ENCODE measurements at regions not wholly inside any gene's neighbourhood (a gene's known extent, or its start where the extent isn't known, plus 50 kb on each side); places are given as distances from the start of the nearest gene placed in this dataset.

DNA sequence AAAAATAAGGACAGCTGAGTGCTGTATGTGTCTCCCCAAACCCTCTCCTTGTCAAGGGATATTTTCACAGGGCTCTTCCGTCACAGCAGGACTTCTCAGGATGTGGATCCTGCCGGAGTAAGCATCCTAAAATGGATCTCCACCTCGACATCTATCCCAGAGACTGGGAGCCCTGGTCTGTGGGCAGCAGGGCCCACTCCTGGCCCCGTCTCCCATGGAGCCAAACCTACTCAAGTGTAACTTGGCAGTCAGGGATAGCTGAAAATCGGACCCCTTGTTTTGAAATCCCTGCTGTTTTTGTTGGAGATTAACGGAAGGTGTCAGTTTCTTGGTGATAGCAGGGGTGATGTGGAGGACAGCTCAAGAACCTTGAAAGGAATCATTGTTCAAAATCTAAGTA lies 109.0 kb upstream of the TWIST2 start:
- no peak for TF ChIP-seq ZNF274 (IDR thresholded peaks at IDR 0.05; ENCODE audit: low read length)
- no peak for TF ChIP-seq ZNF274 (tag by site-specific recombination; IDR thresholded peaks at IDR 0.05; ENCODE audit: borderline replicate concordance)
- TF ChIP-seq ZNF175 (tag by site-specific recombination; IDR thresholded peaks at IDR 0.05): no peak
- TF ChIP-seq, protein P1, sequence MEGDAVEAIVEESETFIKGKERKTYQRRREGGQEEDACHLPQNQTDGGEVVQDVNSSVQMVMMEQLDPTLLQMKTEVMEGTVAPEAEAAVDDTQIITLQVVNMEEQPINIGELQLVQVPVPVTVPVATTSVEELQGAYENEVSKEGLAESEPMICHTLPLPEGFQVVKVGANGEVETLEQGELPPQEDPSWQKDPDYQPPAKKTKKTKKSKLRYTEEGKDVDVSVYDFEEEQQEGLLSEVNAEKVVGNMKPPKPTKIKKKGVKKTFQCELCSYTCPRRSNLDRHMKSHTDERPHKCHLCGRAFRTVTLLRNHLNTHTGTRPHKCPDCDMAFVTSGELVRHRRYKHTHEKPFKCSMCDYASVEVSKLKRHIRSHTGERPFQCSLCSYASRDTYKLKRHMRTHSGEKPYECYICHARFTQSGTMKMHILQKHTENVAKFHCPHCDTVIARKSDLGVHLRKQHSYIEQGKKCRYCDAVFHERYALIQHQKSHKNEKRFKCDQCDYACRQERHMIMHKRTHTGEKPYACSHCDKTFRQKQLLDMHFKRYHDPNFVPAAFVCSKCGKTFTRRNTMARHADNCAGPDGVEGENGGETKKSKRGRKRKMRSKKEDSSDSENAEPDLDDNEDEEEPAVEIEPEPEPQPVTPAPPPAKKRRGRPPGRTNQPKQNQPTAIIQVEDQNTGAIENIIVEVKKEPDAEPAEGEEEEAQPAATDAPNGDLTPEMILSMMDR (tag by site-specific recombination; IDR thresholded peaks at IDR 0.05): no peak
- TF ChIP-seq REST (tag by site-specific recombination; IDR thresholded peaks at IDR 0.05): no peak
- no peak for TF ChIP-seq ZNF423 (tag by site-specific recombination; IDR thresholded peaks at IDR 0.05)
- TF ChIP-seq KLF16 (tag by site-specific recombination; IDR thresholded peaks at IDR 0.05): no peak
- TF ChIP-seq, protein P2, sequence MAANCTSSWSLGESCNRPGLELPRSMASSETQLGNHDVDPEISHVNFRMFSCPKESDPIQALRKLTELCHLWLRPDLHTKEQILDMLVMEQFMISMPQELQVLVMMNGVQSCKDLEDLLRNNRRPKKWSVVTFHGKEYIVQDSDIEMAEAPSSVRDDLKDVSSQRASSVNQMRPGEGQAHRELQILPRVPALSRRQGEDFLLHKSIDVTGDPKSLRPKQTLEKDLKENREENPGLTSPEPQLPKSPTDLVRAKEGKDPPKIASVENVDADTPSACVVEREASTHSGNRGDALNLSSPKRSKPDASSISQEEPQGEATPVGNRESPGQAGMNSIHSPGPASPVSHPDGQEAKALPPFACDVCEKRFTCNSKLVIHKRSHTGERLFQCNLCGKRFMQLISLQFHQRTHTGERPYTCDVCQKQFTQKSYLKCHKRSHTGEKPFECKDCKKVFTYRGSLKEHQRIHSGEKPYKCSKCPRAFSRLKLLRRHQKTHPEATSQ (tag by site-specific recombination; IDR thresholded peaks at IDR 0.05): no peak
- TF ChIP-seq ZNF114 (tag by site-specific recombination; IDR thresholded peaks at IDR 0.05): no peak
- TF ChIP-seq ZNF138 (tag by site-specific recombination; IDR thresholded peaks at IDR 0.05; ENCODE audit: borderline replicate concordance): no peak
- TF ChIP-seq SP7 (tag by site-specific recombination; IDR thresholded peaks at IDR 0.05): no peak
- TF ChIP-seq ZNF626 (tag by site-specific recombination; IDR thresholded peaks at IDR 0.05): no peak
- no peak for TF ChIP-seq ZNF501 (tag by site-specific recombination; IDR thresholded peaks at IDR 0.05)
- TF ChIP-seq ZNF121 (tag by site-specific recombination; IDR thresholded peaks at IDR 0.05): no peak
- TF ChIP-seq TRIM28 (IDR thresholded peaks at IDR 0.05; ENCODE audit: borderline replicate concordance, low read length): no peak
